GM18861 (cell line): ENCODE measurements at regions not wholly inside any gene's neighbourhood (a gene's known extent, or its start where the extent isn't known, plus 50 kb on each side); places are given as distances from the start of the nearest gene placed in this dataset.
"Not testable (repeated sequence)": the region's sequence is repeated elsewhere in the genome, so short reads cannot be mapped to it uniquely, and the experiment has no call there.

ENCODE experiments used
- ATAC-seq: cut with Tn5 transposase; IDR thresholded peaks from one replicate; pipeline ENCODE4 v1.9.1; 2021; ENCODE audit not compliant: unreplicated experiment

GRCh38 chr7:153590136-153590535 lies 462.1 kb upstream of the DPP6 start:
- no peak for ATAC-seq

GRCh38 chr7:153590571-153590970 lies 461.6 kb upstream of the DPP6 start:
- no peak for ATAC-seq

GRCh38 chr7:153607354-153607753 lies 444.8 kb upstream of the DPP6 start:
- no peak for ATAC-seq

GRCh38 chr7:153616711-153617325 lies 435.4 kb upstream of the DPP6 start:
- no peak for ATAC-seq

- ATAC-seq = no peak
These were observed 424.9 kb upstream of the DPP6 start for GRCh38 chr7:153627323-153627722.

- ATAC-seq = no peak
These were observed 423.8 kb upstream of the DPP6 start for GRCh38 chr7:153628406-153628805.

- ATAC-seq = no peak
These were observed 423.4 kb upstream of the DPP6 start for GRCh38 chr7:153628825-153629224.

GRCh38 chr7:153638821-153639435 lies 413.3 kb upstream of the DPP6 start:
- no peak for ATAC-seq

GRCh38 chr7:153640586-153640985 lies 411.6 kb upstream of the DPP6 start:
- ATAC-seq = no peak

GRCh38 chr7:153641199-153641598 lies 411.0 kb upstream of the DPP6 start:
- ATAC-seq = no peak

GRCh38 chr7:153642989-153643388 lies 409.2 kb upstream of the DPP6 start:
- ATAC-seq = no peak

- no peak for ATAC-seq
These were observed 394.9 kb upstream of the DPP6 start for GRCh38 chr7:153657182-153657800.

GRCh38 chr7:153675131-153675530 lies 377.1 kb upstream of the DPP6 start:
- no peak for ATAC-seq

GRCh38 chr7:153682628-153683027 lies 369.6 kb upstream of the DPP6 start:
- no peak for ATAC-seq

GRCh38 chr7:153696242-153696641 lies 356.0 kb upstream of the DPP6 start:
- no peak for ATAC-seq

- no peak for ATAC-seq
These were observed 354.2 kb upstream of the DPP6 start for GRCh38 chr7:153698046-153698445.

- no peak for ATAC-seq
These were observed 350.5 kb upstream of the DPP6 start for GRCh38 chr7:153701678-153702077.

GRCh38 chr7:153723892-153724291 lies 328.3 kb upstream of the DPP6 start:
- ATAC-seq = not testable (repeated sequence)

- not testable (repeated sequence) for ATAC-seq
These were observed 320.7 kb upstream of the DPP6 start for GRCh38 chr7:153731504-153731903.

GRCh38 chr7:153743434-153743833 lies 308.8 kb upstream of the DPP6 start:
- ATAC-seq = not testable (repeated sequence)

- not testable (repeated sequence) for ATAC-seq
These were observed 304.2 kb upstream of the DPP6 start for GRCh38 chr7:153747969-153748368.

GRCh38 chr7:153748885-153749284 lies 303.3 kb upstream of the DPP6 start:
- not testable (repeated sequence) for ATAC-seq
